Glutamatergic neuron (in vitro differentiated cells): ENCODE measurements at regions not wholly inside any gene's neighbourhood (a gene's known extent, or its start where the extent isn't known, plus 50 kb on each side); places are given as distances from the start of the nearest gene placed in this dataset.
A peak's percentile ranks its signal among the peaks of the same experiment; 100 is the strongest.

Source experiments
- DNase-seq: peaks from one replicate; pipeline ENCODE4 v3.0.0; 2022
- H3K27ac Mint-ChIP-seq: one replicate; pipeline ENCODE4 v1.8.0; 2020; ENCODE audit warnings: mild to moderate bottlenecking, mixed read lengths, inconsistent platforms; ENCODE audit not compliant: unreplicated experiment
- H3K27me3 Mint-ChIP-seq: one replicate; pipeline ENCODE4 v1.8.0; 2020; ENCODE audit warnings: mild to moderate bottlenecking, moderate library complexity, mixed read lengths, inconsistent platforms; ENCODE audit not compliant: unreplicated experiment
- H3K36me3 Mint-ChIP-seq: one replicate; pipeline ENCODE4 v1.8.0; 2020; ENCODE audit warnings: mild to moderate bottlenecking, mixed read lengths, inconsistent platforms; ENCODE audit not compliant: unreplicated experiment
- H3K4me1 Mint-ChIP-seq: one replicate; pipeline ENCODE4 v1.8.0; 2020; ENCODE audit warnings: mild to moderate bottlenecking, low read depth, mixed read lengths, inconsistent platforms; ENCODE audit not compliant: unreplicated experiment
- H3K4me3 Mint-ChIP-seq: one replicate; pipeline ENCODE4 v1.8.0; 2020; ENCODE audit warnings: mild to moderate bottlenecking, mixed read lengths, inconsistent platforms; ENCODE audit not compliant: unreplicated experiment
- H3K9me3 Mint-ChIP-seq: one replicate; pipeline ENCODE4 v1.8.0; 2020; ENCODE audit warnings: mild to moderate bottlenecking, moderate library complexity, mixed read lengths, inconsistent platforms; ENCODE audit not compliant: unreplicated experiment
- CTCF ChIP-seq: fragments of 200-600 bp; sonication (generic); IDR thresholded peaks from one replicate; pipeline ENCODE4 v1.5.0; 2021; ENCODE audit not compliant: partially characterized antibody, unreplicated experiment

- H3K27me3 Mint-ChIP-seq = peaks cover 2% of the 10 kb centered on the region
- peak; percentile 78 for DNase-seq
- peaks cover 13% of the 10 kb centered on the region for H3K4me1 Mint-ChIP-seq
- H3K4me3 Mint-ChIP-seq = no peak overlapping the region
- no peak overlapping the region for H3K27ac Mint-ChIP-seq
- TF ChIP-seq CTCF = no peak
- H3K36me3 Mint-ChIP-seq = no peaks in the 10 kb centered on the region
- H3K9me3 Mint-ChIP-seq = no peaks in the 10 kb centered on the region
Measured at GRCh38 chr3:177516158-177517011, 319.1 kb upstream of the TBL1XR1 start.

DNA sequence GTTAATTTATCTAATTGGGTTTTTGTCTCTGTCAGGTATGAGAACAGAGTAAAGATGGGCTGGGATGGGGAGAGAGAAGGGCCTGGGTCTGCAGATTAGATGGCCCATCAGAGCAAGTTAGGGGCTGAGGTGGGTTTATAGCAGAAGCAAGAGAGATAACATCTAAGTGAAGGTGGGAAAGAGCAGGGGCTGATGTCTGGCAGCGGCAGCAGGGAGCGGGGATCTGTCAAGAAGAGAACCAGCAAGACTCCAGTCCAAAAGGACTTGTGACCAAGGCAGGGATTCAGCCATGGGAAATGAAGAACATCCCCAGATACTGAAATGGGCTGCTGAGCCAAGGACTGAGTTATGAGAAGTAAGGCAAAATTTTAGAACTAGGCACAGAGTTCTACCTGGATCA lies 320.6 kb upstream of the TBL1XR1 start:
- no peaks in the 10 kb centered on the region for H3K36me3 Mint-ChIP-seq
- peaks cover 2% of the 10 kb centered on the region for H3K27me3 Mint-ChIP-seq
- peak overlapping the region; percentile 12 for H3K27ac Mint-ChIP-seq
- H3K4me1 Mint-ChIP-seq = peaks cover 9% of the 10 kb centered on the region
- H3K4me3 Mint-ChIP-seq = no peak overlapping the region
- TF ChIP-seq CTCF = no peak
- no peaks in the 10 kb centered on the region for H3K9me3 Mint-ChIP-seq
- DNase-seq = no peak

GRCh38 chr3:177519588-177519987 lies 322.3 kb upstream of the TBL1XR1 start:
- no peaks in the 10 kb centered on the region for H3K9me3 Mint-ChIP-seq
- H3K4me1 Mint-ChIP-seq = peaks cover 8% of the 10 kb centered on the region
- peaks cover 2% of the 10 kb centered on the region for H3K27me3 Mint-ChIP-seq
- no peaks in the 10 kb centered on the region for H3K36me3 Mint-ChIP-seq
- no peak for TF ChIP-seq CTCF
- DNase-seq = peak; percentile 38
- H3K27ac Mint-ChIP-seq = peak overlapping the region; percentile 46
- no peak overlapping the region for H3K4me3 Mint-ChIP-seq

GRCh38 chr3:177521305-177521704 lies 324.0 kb upstream of the TBL1XR1 start:
- DNase-seq = no peak
- no peak overlapping the region for H3K4me3 Mint-ChIP-seq
- H3K27me3 Mint-ChIP-seq = peaks cover 2% of the 10 kb centered on the region
- peaks cover 4% of the 10 kb centered on the region for H3K36me3 Mint-ChIP-seq
- H3K4me1 Mint-ChIP-seq = peaks cover 8% of the 10 kb centered on the region
- H3K27ac Mint-ChIP-seq = no peak overlapping the region
- H3K9me3 Mint-ChIP-seq = peaks cover 1% of the 10 kb centered on the region
- TF ChIP-seq CTCF = no peak

GRCh38 chr3:177522051-177522450 lies 324.8 kb upstream of the TBL1XR1 start:
- Mint-ChIP-seq H3K4me1 (peaks cover 8% of the 10 kb centered on the region), H3K27ac (no peak overlapping the region), H3K4me3 (no peak overlapping the region), H3K36me3 (peaks cover 4% of the 10 kb centered on the region), H3K27me3 (no peaks in the 10 kb centered on the region), H3K9me3 (peaks cover 1% of the 10 kb centered on the region)
- TF ChIP-seq CTCF = no peak
- DNase-seq = no peak
